GM18517 (cell line): ENCODE measurements at regions not wholly inside any gene's neighbourhood (a gene's known extent, or its start where the extent isn't known, plus 50 kb on each side); places are given as distances from the start of the nearest gene placed in this dataset.

Source experiments
- ATAC-seq: cut with Tn5 transposase; IDR thresholded peaks from one replicate; pipeline ENCODE4 v1.9.1; 2021; ENCODE audit warnings: mild to moderate bottlenecking, moderate library complexity; ENCODE audit not compliant: unreplicated experiment

DNA sequence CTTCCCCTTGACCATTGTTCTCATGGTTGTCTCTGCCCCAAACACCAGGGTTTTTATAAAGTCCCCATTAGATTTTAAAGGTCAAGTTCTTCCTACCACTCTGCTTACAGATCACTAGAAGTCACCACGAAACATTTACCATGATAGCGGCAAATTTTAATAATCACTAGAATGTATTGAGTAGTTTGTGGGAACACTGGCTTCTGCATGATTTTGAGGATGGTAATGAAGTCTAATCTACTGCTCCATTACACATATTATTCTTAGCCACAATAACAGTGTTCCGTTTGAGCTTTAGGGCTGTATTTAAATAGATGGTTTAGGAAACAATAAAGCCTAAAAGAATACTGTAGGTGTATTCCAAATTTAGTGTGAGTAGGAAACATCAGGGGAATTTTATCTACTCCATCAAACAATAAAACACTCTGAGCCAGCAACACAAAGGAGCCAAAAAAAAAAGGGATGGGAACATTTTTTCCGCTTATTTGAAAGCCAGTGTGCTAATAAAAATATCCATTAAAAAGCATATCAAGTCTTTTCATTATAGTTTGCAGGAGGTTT lies 49.7 kb downstream of the KLF12 start:
- ATAC-seq: no peak

DNA sequence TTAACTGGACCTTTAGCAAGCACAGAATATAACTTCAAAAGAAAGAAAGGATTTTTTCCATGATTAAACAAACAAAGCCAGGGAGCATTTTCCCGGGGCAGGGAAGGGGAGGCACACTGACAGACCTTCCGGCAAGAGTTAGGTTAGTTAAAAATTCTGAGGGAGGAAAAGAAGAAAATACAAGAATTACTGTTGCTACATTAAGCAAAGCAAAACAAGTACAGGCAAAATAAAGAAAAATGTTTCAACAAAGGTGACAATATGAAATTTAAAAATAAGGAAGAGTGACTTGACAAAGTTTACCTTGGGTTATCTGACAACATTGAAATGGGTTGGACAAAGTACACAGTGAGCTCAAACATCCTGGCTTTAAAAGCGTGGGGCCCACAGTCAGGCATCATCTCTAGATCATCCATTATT lies 51.5 kb downstream of the KLF12 start:
- no peak for ATAC-seq

GRCh38 chr13:74080762-74081161 lies 53.4 kb downstream of the KLF12 start:
- no peak for ATAC-seq

DNA sequence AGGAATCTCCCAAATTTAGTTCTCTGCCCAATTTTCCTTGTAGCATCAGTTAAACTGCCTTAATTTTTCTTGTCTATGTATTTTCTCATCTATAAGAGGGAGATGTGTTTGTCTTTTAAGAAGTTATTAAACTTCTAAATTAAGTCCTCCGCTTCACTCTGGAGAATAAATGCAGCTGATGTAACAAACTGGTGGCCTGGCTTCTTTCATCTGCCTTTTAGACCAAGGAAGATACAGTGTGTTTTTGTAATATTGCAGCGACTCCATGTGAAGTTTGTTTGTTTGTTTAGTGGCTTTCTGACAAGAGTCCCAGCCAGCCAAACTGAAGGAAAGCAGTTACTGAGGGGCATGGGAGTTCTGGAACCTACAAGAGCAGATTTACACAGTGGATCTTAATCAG lies 56.4 kb downstream of the KLF12 start:
- ATAC-seq: no peak

DNA sequence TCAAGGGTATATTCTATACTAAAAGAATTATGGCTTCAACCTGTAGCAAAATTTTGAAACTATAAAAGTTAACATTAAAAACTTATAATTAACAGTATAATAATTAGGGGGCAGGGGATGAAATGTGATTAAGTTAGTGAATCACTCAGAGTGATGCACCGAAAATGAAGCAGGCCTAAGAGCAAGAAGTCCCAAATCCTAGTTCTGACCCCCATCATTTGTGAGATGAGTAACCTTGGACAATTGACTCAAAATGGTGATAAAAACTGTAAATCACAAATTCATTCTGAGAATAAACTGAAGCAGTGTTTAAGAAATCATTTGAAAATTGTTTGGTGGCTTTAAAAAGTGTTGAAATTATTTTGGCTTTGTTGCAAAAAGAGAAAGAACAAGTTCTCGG lies 56.8 kb downstream of the KLF12 start:
- no peak for ATAC-seq

DNA sequence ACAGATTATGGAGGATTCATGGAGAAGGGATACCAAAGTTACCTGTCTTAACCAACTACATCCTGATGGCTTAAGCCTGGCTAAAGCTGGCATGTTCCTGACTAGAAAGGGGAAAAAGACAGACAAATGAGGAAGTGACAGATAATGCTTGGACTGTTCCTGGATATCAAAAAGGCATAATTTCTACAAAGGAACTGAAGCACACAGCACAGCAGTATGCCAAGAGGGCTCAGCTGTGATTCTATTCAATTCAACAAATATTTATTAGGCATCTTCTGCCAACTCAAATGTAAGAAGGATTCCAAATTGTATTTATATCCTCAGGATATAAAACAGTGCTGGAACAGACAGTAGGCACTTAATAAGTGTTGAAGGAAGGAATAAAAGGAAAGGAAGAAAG lies 59.5 kb downstream of the KLF12 start:
- ATAC-seq: no peak

DNA sequence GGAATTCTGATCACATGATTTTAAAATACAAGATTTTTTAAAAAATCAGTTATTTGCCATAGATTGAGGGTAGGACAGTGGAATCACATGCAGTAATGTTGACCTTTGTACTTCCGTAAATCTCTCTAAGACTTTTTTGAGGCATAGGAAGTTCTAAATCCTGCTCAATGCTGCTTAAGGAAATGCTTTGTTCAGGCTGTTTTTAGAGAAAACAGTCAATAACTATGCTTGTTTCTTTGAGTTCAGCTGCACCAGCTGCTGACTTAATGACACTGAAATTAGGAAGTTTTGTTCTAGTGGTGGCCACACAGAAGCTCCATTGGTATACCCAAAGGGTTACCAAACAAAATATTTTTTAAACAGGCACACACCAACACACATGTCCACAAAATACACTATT lies 60.9 kb downstream of the KLF12 start:
- ATAC-seq: no peak

- ATAC-seq: no peak
These were observed 63.7 kb downstream of the KLF12 start for GRCh38 chr13:74070513-74070912.

- no peak for ATAC-seq
These were observed 64.1 kb downstream of the KLF12 start for GRCh38 chr13:74070065-74070464.

DNA sequence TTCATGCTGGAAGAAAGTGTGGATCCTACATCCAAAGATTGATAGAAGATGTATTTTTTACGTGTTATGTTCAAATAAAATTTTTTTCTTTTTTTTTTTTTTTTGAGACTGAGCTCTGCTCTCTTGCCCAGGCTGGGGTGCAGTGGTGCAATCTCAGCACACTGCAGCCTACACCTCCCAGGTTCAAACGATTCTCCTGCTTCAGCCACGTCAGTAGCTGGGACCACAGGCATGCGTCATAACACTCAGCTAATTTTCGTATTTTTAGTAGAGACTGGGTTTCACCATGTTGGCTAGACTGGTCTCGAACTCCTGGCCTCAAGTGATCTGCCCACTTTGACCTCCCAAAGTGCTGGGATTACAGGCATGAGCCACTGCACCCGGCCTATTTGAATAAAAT lies 65.7 kb downstream of the KLF12 start:
- ATAC-seq: no peak

GRCh38 chr13:74067818-74068217 lies 66.4 kb downstream of the KLF12 start:
- no peak for ATAC-seq

DNA sequence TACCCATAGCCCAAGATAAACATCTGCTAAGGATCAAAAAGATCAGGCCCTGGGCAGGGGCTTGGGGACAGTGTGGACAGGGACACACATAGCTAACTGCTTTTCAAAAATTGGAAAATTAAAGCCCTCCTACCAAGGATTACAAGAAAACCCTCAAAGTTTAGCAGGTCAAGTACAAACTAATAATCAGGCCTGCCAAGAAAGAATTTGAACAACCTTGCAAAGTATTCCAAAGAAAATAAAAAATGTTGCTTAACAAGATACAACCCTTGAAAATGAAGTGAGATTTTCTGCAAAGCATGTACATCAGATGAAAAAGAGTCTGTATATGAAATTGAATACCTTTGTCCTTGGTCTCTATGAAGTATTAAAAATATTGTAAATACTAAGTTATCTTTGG lies 67.3 kb downstream of the KLF12 start:
- no peak for ATAC-seq

GRCh38 chr13:74064805-74065312 lies 69.3 kb downstream of the KLF12 start:
- no peak for ATAC-seq

DNA sequence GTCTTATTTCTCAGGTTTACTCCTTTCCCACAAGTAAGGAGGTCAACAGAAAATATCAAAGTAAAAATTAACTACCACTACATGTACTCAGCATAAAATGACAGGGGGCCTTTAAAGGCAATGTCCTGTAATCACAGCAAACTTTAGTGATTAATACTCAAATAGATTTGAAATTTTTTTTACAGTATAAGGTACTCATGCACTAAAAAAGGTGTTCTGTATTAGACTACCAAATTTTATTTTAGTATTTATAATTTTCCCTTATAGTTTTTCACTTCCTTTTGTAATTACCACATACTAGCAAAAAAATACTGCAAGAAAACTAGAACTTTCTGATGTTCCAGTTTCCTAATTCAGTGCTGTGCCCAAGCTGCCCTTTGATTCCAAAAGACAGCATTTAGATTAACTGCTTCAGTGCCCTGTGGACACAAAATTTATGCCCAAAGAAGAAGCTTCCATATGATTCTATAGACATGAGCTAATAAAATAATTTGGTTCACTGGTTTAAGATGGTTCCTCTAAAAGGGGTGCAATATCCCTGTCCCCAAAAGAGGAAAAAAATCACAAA lies 70.6 kb downstream of the KLF12 start:
- ATAC-seq: no peak

GRCh38 chr13:74062933-74063332 lies 71.3 kb downstream of the KLF12 start:
- peak; percentile 75 for ATAC-seq

DNA sequence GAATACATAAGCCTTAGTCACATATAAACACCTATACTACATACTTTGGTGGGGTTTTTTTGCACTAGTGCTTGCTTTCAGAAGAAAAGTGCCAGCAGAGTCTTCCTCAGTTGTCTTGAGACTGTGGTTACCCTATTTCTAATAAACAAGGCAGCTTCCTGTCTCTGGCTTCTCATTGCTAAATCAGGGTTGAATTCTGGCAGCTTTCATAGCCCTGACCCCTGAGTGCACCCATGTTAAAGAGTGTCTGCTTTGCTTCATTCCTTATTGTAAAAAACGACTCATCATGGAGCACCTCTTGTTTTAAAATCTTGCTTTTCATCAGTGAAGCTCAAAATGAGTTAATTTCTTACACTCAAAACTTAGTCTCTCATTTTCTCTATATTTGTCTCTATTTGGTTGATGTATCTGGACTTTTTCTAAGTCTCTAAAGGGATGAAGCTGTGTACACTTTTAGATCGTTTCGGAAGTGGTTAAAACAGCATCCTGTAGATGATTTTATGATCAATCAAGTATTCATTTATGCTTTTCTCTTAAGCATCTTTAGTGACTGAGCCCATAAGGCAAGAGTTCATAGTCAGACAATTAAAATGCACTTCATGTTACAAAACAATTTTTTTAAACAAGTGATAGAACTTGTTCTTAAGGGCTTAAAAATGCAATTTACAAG lies 72.1 kb downstream of the KLF12 start:
- peak; percentile 84 for ATAC-seq

- no peak for ATAC-seq
These were observed 77.2 kb downstream of the KLF12 start for GRCh38 chr13:74056801-74057542.

- no peak for ATAC-seq
These were observed 81.7 kb downstream of the KLF12 start for GRCh38 chr13:74052402-74052928.

GRCh38 chr13:74048756-74049155 lies 85.4 kb downstream of the KLF12 start:
- ATAC-seq: no peak

DNA sequence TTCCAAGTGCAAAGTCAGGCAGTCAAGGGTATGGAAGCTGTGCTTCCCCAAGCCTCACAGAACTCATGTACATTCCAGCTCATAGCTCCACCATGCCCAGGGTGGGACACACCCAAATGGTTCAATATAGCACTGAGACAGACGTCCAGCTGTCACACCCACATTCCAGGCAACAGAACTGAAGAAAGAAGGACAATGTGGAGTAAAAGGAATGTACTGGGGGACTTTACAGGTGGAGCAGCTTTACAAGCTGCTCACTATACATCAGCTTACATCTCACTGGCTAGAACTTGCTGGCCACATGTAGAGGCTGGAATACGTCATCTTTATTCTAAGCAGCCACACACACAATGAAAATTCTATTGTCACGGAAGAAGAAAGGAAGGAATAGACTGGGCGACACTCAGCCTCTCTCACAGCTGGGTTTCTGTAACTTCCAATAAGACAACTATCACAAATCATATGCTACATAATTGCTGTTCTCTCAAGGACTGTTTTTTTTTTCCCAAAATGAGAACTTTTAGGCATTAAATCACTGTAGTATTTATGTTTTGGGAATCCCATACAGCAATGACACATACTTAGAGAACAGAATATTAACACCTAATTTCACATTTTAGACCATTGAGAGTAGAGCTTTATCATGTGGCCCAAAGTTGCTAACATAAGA lies 86.1 kb downstream of the KLF12 start:
- no peak for ATAC-seq

GRCh38 chr13:74046431-74046830 lies 87.8 kb downstream of the KLF12 start:
- ATAC-seq: no peak
